ENCODE measurements at regions not wholly inside any gene's neighbourhood (a gene's known extent, or its start where the extent isn't known, plus 50 kb on each side); places are given as distances from the start of the nearest gene placed in this dataset.
A peak's percentile ranks its signal among the peaks of the same experiment; 100 is the strongest.
"Not testable (repeated sequence)": the region's sequence is repeated elsewhere in the genome, so short reads cannot be mapped to it uniquely, and the experiment has no call there.

GRCh38 chr5:96319981-96320739 is 112.9 kb downstream of the PCSK1 start:
- not testable (repeated sequence) for DNase-seq (ENCODE audit: low spot score)

DNA sequence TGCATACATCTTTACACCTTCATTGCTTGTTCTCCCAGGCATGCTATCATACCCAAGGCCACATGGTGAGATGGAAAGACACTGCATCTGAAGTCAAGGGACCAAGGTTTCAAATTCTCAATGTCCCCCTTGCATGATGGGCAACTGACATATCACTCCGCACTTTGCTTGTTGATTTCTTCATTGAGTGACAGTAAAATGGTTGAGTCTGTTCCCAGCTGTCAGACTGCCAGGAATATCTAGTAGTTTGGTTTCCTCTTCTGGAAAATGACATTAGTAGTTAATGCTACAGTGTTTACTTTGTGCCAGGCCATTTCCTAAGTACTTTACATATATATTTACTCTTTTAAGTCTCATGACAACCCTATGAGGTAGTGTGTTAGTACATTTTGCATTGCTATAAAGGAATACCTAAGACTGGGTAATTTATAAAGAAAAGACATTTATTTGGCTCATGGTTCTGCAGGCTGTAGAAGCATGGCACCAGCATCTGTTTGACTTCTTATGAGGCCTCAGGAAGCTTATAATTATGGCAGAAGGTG is 114.4 kb downstream of the PCSK1 start:
- DNase-seq (ENCODE audit: low spot score): no peak

- no peak for DNase-seq (ENCODE audit: low spot score)
Observed at GRCh38 chr5:96317945-96318344, 115.1 kb downstream of the PCSK1 start.

DNA sequence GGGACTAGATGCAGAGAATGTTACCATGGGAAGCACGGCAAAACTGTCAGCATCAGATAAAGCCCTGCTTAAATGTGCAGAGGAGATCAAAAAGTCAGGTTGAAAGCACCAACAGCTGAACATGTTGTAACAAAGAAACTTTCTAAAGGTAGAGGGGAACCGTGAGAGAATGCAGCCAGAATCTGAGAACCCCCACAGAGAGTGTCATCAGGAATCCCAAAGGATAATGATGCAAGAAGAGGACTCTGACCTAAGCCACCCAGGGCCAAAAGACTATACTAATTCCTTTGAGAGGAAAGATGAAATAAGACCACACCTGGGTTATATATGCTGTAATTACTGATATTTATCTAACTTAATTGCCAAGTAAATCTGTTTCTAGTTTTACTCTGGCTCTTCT is 116.6 kb downstream of the PCSK1 start:
- DNase-seq (ENCODE audit: low spot score): no peak

- DNase-seq (ENCODE audit: low spot score): no peak
Observed at GRCh38 chr5:96316017-96316416, 117.0 kb downstream of the PCSK1 start.

DNA sequence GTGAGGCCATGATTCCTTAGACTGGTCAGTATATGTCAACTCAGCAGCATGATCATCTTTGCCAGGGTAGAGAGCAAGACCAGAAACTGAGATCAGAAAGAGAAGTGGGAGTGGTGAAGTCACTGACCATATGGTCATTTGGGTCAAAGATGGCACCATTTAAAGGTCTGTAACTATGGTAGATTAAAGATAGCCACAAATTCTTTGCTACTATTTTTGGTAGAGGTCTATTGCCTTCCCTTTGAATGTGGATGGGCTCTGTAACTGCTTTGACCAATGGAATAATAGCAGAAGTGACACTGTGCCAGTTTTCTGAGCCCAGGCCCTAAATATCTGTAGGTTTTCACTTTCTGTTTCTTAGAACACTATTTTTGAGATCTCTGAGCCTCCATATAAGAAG is 117.6 kb downstream of the PCSK1 start:
- DNase-seq (ENCODE audit: low spot score): no peak

DNA sequence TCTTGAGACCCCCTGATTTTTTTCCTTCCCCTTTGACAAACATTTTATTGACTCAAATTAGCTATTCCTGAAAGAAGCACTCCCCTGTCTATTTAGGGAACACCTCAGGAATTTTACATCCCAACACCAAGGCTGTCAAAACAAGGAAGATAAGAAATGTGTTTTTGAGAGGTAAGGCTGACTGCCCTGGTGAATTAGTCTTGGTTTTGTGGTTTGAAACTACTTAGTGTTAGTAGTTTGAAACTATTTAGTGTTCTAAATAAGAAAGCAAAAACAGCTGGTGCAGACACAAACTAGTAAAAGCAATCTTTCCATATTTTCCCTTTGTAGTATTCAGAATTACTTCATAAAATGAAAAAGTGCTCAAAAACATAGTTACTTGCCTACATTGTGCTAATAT is 120.7 kb downstream of the PCSK1 start:
- no peak for DNase-seq (ENCODE audit: low spot score)

DNA sequence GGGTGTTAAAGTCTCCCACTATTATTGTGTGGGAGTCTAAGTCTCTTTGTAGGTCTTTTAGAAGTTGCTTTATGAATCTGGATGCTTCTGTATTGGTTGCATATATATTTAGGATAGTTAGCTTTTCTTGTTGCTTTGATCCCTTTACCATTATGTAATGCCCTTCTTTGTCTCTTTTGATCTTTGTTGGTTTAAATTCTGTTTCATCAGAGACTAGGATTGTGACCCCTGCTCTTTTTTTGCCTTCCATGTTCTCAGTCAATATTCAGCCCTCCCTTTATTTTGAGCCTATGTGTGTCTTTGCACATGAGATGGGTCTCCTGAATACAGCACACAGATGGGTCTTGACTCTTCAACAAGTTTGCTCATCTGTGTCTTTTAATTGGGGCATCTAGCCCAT is 126.0 kb downstream of the PCSK1 start:
- not testable (repeated sequence) for DNase-seq (ENCODE audit: low spot score)

DNA sequence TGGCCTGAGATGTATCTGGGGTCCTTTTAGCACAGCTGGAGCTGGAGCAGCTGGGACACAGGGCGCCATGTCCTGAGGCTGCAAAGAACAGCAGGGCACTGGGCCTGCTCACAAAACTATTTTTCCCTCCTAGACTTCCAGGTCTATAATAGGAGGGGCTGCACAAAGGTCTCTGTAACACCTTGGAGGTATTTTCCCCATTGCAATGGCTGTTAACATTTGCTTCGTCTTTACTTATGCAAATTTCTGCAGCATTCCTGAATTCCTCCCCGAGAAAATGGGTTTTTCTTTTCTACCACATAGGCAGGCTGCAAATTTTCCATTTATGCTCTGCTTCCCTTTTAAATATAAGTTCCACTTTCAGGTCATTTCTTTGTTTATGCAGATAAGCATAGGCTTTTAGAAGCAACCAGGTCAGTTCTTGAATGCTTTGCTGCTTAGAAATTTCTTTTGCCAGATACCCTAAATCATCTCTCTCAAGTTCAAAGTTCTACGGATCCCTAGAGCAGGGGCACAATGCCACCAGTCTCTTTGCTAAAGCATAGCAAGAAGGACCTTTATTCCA is 130.8 kb downstream of the PCSK1 start:
- no peak for DNase-seq (ENCODE audit: low spot score)

- DNase-seq (ENCODE audit: low spot score): no peak
Observed at GRCh38 chr5:96300976-96301375, 132.1 kb downstream of the PCSK1 start.

DNA sequence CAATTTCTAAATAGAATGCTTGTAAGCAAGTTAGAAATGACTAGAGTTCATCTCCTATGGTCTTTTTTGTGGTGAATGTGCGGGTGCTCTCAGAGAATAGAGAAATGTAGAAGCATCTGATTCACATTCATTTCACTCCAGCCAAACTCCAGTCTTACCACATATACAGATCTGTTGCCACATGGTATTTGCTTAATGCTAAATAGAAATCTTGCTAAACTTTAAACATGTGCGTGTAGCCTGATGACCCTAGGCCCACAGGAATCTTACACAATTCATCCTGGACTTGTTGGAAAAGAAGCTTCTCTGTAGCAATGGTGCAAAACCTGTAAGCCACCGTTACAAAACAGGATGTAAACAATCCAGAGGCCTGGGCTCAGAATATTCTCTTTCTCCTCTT is 135.2 kb downstream of the PCSK1 start:
- DNase-seq (ENCODE audit: low spot score): peak; percentile 60

DNA sequence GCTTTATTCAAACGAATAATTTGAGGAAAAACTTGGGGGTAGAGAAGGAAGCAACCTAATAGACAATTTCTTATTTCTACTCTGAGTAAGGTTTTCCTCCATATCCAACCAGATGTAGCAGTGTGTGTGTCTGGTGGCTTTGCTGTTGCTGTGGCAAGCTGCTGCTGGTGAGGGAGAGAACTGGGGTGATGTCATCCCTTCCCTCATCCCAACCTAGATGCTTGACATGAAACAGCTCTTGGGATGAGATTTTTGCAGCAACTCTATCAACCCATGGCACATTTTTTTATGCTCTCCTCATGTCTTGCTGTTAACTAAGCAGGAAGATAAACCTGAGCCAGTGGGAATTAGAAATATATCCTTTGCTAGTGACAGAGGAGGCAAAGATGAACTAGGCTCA is 135.8 kb downstream of the PCSK1 start:
- DNase-seq (ENCODE audit: low spot score): no peak

DNA sequence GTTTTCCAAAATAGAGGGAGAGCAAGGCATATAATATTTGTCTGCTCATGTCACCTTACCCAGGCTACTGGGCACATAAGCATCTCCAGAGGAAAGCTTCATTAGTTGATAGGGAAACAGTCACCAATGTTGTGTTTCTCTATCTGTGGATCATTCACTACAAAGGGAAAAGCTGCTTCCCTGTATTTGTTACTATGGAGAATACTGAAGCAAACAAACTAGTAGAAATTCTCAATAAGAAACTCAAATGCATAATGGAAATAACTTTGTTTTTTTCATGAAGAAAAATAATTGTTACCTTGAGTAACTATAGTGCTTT is 138.2 kb downstream of the PCSK1 start:
- no peak for DNase-seq (ENCODE audit: low spot score)

DNA sequence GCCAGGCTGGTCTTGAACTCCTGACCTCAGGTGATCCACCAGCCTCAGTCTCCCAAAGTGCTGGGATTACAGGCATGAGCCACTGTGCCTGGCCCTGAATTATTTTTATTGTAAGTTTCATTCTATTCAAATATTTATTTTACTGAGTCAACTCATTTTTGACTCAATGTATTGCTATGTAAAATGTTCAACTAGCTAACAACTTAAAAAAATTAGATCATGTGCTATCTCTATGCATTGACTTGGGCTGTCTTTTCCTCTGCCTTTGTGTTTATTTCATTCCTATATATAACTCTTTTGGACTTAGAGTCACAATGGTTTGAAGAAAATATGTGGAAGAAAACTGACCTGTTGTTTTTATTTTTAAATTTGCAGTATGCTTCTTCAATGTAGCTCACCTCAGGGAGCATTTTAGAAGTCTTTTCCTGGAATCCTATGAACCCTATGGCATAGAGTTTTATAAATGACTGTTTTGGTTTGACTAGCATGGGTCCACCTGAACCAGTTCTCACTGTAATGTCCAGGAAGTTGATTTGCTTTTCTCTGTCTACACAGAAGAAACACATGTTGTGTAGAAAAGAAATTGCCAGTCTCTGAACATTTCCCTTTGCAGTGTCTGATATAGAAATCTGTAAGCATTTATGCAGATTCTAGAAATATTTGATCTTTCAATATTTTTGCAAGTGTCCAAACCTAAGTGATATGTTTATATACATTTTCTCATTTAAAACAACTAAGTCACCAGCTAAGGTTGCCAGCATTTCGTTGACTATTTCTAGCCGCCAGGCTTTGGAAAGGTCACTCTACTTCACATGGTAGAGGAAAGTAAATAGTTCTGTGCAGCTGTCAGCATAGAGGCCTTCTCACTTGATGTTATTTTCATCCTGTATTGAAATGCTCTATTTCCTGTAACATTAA is 138.8 kb downstream of the PCSK1 start:
- no peak for DNase-seq (ENCODE audit: low spot score)

DNA sequence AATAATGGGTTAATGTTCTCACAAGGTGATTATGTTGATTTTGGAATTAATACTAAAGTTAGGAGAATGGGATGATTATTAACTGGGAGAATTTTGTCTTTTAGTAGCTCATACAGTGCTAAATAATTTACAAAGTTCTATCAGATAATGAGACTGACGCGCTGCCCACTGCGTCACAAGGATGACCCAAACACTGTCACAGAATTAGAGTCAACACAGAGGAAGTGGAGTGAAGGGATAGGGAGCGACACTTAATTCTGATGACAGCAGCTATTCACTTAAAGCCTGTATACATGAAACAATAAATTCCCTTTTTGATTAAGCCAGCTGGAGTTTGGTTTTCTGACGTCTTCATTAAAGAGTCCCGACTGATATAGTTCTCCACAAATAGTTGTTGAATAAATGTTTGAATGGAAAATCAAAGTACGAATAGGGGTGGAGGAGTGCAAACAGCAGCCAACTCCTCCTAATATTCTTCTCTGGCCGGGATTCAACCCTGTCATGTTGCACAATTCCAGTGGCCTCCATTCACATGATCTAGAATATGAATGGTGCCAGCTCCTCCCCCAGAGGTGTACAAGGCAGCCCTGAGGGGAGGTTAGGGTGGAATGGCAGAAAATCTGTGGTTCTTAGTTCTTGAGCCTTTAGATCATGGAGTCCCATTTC is 140.3 kb downstream of the PCSK1 start:
- DNase-seq (ENCODE audit: low spot score): no peak

- DNase-seq (ENCODE audit: low spot score): peak; percentile 14
Observed at GRCh38 chr5:96289287-96289686, 143.8 kb downstream of the PCSK1 start.

- DNase-seq (ENCODE audit: low spot score): no peak
Observed at GRCh38 chr5:96288845-96289185, 144.2 kb downstream of the PCSK1 start.

DNA sequence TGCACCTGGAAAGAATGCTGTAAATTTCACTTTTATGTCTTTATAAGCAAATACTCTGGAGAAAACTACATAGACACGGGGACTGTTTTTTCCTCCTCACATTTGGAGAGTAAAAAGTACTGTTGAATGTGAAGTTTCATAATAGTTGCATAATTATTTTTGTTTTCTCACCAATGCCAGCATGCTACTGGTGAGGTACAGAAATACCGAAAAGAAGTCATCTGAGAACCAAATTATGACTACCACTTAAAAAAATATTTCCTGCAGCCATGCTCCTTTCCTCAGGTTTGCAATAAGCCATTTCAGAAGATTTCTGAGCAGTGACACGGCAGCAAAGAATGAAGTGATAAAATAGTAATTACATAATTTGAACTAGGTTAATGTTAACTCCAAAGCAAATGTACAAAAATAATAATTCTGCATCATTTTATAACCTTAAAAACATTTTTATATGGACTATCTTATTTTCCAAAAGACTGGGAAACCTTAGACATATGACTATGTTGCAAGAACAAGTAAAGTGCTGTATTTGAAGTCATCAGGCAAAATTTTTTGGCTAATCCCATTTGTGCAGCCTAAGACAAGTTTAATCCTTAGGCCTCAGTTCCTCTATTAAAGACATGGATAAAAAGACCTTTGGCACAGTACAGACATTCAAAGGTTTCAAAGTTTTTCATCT is 144.7 kb downstream of the PCSK1 start:
- DNase-seq (ENCODE audit: low spot score): peak; percentile 67

DNA sequence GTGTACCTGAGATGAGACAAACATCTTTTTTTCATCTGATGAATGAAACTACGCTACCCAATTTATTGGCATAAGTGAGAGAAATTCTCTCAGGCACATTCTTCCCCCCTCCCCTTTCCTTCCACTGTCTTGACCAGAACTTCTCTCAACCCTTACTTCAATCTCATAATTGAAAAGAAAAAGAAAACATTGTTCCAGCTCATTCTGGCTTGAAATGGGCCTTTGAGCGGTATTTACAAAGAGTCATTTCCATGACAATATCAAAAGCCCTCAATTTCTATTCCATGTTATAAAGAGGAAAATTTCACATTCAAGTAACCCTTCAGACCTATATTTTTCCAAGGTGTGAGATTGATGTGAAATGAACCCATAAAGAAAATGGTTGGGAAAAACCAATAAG is 145.9 kb downstream of the PCSK1 start:
- DNase-seq (ENCODE audit: low spot score): no peak

DNA sequence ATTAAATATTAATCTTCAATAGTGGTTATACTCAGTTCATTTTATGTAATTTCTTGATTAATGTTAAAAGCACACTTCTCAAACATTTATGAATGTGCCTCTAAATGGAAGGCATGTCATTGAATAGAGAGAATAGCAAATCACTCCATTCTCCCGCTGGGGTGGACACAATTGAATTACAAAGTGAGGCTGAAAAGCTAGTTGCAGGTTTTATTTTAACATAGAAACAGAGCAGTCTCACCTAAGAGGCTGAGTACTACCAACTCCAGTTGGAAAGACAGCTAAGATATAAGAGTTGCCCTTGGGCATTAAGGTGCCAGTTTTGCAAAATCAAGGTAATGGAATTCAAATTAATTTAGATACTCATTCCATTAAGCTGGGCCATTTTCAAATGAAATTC is 147.2 kb downstream of the PCSK1 start:
- no peak for DNase-seq (ENCODE audit: low spot score)

DNA sequence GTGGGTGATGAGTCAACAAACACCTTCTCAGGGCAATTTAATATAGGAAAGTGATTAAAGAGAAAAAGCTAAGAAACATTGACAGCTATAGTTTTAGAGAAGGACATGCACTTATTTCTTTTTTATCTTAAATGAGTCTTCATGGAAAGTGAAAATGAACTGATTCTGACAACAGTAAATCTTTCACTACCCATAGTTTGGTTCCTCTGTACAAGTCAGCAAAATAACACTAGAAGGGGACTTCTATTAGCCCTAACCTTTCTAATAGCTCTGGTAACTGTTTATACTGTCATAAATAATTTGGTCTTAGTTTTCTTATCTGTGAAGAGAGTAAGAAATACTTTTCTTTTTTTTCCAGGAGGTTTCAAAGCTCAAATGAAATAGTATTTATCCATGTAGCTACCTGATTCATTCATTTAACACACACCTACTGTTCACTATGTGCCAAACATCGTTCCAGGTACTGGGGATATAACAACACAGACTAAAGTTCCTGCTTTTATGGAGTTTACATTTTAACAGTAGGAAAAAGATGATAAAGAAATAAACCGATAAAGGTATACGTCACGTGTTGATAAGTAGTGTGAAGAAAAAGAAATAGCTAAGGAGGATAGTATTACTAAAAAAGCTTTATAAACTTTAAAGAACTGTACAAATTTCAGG is 148.2 kb downstream of the PCSK1 start:
- peak; percentile 6 for DNase-seq (ENCODE audit: low spot score)
